Stimulated activated CD8-positive, alpha-beta memory T cell treated with anti-CD3 and anti-CD28 coated beads, Interleukin-12 subunit alpha, Interleukin-12 subunit beta, amount 100 ng/mL, for 1 hour (primary cell): ENCODE measurements at regions not wholly inside any gene's neighbourhood (a gene's known extent, or its start where the extent isn't known, plus 50 kb on each side); places are given as distances from the start of the nearest gene placed in this dataset.
"Not testable (repeated sequence)": the region's sequence is repeated elsewhere in the genome, so short reads cannot be mapped to it uniquely, and the experiment has no call there.

Experiments used
- DNase-seq: peaks from one replicate; pipeline ENCODE4 v3.0.0-alpha.2; 2020; ENCODE audit warnings: low read depth

GRCh38 chr18:67752211-67752610 is 235.7 kb upstream of the DSEL start:
- not testable (repeated sequence) for DNase-seq

- DNase-seq, result no peak
Measured at GRCh38 chr18:67742954-67743353, 226.4 kb upstream of the DSEL start.

- DNase-seq, result no peak
Measured at GRCh38 chr18:67742525-67742924, 226.0 kb upstream of the DSEL start.

- DNase-seq, result no peak
Measured at GRCh38 chr18:67735506-67735905, 219.0 kb upstream of the DSEL start.

- no peak for DNase-seq
Measured at GRCh38 chr18:67733088-67733487, 216.6 kb upstream of the DSEL start.

GRCh38 chr18:67731851-67732250 is 215.3 kb upstream of the DSEL start:
- DNase-seq, result no peak

- DNase-seq, result no peak
Measured at GRCh38 chr18:67730886-67731285, 214.4 kb upstream of the DSEL start.

- DNase-seq, result no peak
Measured at GRCh38 chr18:67728364-67728763, 211.8 kb upstream of the DSEL start.

GRCh38 chr18:67726882-67727281 is 210.4 kb upstream of the DSEL start:
- no peak for DNase-seq

- DNase-seq, result no peak
Measured at GRCh38 chr18:67717800-67718199, 201.3 kb upstream of the DSEL start.

- DNase-seq, result no peak
Measured at GRCh38 chr18:67715567-67715966, 199.0 kb upstream of the DSEL start.

GRCh38 chr18:67710639-67711038 is 194.1 kb upstream of the DSEL start:
- no peak for DNase-seq

GRCh38 chr18:67705748-67706147 is 189.2 kb upstream of the DSEL start:
- no peak for DNase-seq

- no peak for DNase-seq
Measured at GRCh38 chr18:67695684-67696083, 179.2 kb upstream of the DSEL start.

- no peak for DNase-seq
Measured at GRCh38 chr18:67694787-67695186, 178.3 kb upstream of the DSEL start.

- no peak for DNase-seq
Measured at GRCh38 chr18:67692811-67693210, 176.3 kb upstream of the DSEL start.

- no peak for DNase-seq
Measured at GRCh38 chr18:67682516-67682915, 166.0 kb upstream of the DSEL start.

- no peak for DNase-seq
Measured at GRCh38 chr18:67677489-67677888, 161.0 kb upstream of the DSEL start.

- DNase-seq, result no peak
Measured at GRCh38 chr18:67672716-67673115, 156.2 kb upstream of the DSEL start.

GRCh38 chr18:67672155-67672554 is 155.6 kb upstream of the DSEL start:
- no peak for DNase-seq

- DNase-seq, result no peak
Measured at GRCh38 chr18:67670024-67670543, 153.6 kb upstream of the DSEL start.

GRCh38 chr18:67665266-67665665 is 148.7 kb upstream of the DSEL start:
- no peak for DNase-seq

GRCh38 chr18:67662996-67663395 is 146.5 kb upstream of the DSEL start:
- DNase-seq, result no peak

GRCh38 chr18:67661555-67661954 is 145.0 kb upstream of the DSEL start:
- no peak for DNase-seq

- no peak for DNase-seq
Measured at GRCh38 chr18:67654101-67654500, 137.6 kb upstream of the DSEL start.
